Right ventricle myocardium inferior (tissue), 1 donor: ENCODE measurements at regions not wholly inside any gene's neighbourhood (a gene's known extent, or its start where the extent isn't known, plus 50 kb on each side); places are given as distances from the start of the nearest gene placed in this dataset.
A peak's percentile ranks its signal among the peaks of the same experiment; 100 is the strongest.

Experiments
- ATAC-seq: fragments of 200-7000 bp; cut with Tn5 transposase; one replicate; pipeline ENCODE4 v1.9.1; 2020; ENCODE audit warnings: mild to moderate bottlenecking, moderate library complexity
- DNase-seq: peaks from one replicate; pipeline ENCODE4 v3.0.0; 2021; ENCODE audit errors: missing footprints
- intact Hi-C: fragments of 100-400 bp; cut with DNase I; formaldehyde crosslinking; loops from one replicate; pipeline ENCODE4 v1.11.0; 2022
- donor health status: DM: no; HTN: yes; CAD: no; lungs with severe emphysema.

GRCh38 chr5:163964671-163965070 is 459.3 kb downstream of the MAT2B start:
- ATAC-seq = no peak
- intact Hi-C loops = no loop called here
- DNase-seq = no peak

DNA sequence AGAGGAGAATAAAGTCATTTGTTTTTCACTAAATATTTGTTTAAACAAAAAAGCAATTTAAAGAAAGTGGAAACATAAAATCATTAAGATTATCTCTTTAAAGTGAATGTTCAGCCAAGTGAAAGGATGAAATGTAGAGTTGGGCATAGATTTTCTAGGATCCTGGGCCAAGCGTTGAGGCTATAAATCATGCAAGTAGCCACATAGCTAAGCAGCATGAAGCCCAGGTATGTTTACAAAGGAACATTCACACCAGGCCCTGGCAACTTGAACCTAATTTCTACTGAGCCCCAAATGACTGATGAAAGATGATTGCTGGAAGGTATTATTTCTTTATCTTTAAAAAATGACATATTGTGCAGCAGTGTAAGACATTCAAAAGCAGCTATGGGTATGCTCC is 461.8 kb downstream of the MAT2B start:
- DNase-seq (no peak), ATAC-seq (no peak)
- intact Hi-C loops = no loop called here

- DNase-seq = no peak
- intact Hi-C loops = no loop called here
- no peak for ATAC-seq
These were observed 463.2 kb downstream of the MAT2B start for GRCh38 chr5:163968651-163969050.

- intact Hi-C loops = no loop called here
- ATAC-seq (no peak), DNase-seq (no peak)
These were observed 471.3 kb downstream of the MAT2B start for GRCh38 chr5:163976696-163977095.

- DNase-seq = no peak
- ATAC-seq = no peak
- intact Hi-C loops = no loop called here
These were observed 473.5 kb downstream of the MAT2B start for GRCh38 chr5:163978897-163979296.

DNA sequence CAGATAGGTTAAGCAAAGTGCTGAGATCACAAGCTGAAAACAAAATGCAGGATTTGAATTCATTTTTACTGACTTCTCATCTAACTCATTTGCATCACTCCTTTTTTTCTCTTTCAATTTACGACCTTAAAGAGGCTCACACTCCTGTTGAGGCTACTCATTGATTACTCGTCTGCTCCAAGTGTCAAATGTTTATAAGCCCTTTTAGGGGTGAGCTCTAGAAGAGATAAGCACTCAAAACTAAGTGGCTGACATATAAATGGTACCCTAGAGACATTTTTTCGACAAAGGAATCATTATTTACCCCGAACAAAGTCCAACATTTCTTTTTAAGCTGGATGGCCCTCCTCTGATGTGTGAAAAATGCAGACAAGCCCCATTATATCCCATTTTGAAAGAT is 483.1 kb downstream of the MAT2B start:
- intact Hi-C loops = no loop called here
- DNase-seq (no peak), ATAC-seq (no peak)

DNA sequence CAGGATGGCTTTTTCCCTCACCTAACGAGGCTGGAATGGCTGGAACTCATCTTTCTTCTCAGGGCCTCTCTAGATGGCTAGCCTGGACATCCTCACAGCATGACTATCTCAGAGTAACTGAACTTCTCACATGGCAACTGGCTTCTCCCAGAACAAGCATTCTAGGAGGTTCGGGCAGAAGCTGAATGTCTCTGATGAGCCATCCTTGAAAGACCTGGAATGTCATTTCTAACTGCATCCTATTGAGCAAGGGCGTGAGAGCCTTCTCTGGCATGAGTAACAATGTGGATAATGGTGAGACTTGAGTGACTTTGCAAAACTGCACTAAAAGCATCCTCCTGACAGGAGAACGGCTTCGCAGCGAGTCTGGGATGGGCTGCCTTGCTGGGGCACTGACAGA is 487.7 kb downstream of the MAT2B start:
- DNase-seq (peak; percentile 26), ATAC-seq (no peak)
- intact Hi-C loops = no loop called here

DNA sequence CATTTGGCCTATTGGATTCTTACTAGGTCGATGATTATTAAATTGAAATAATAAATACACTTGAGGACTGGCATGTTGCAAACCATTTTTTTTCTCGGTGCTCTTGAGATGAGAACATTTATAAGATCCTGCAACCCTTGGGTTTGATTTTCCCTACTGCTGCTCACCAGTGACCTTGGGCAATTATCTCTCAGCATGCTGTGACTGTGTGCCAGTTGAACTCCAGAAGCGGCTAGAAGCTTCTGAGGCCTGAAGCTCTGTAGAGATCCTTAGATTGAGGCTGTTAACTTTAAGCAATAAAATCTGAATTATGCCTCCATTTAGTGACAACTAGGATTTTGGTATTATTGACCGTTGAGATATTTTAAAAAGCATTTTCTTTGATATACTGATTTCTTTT is 489.8 kb downstream of the MAT2B start:
- DNase-seq = no peak
- intact Hi-C loops = no loop called here
- ATAC-seq = no peak

DNA sequence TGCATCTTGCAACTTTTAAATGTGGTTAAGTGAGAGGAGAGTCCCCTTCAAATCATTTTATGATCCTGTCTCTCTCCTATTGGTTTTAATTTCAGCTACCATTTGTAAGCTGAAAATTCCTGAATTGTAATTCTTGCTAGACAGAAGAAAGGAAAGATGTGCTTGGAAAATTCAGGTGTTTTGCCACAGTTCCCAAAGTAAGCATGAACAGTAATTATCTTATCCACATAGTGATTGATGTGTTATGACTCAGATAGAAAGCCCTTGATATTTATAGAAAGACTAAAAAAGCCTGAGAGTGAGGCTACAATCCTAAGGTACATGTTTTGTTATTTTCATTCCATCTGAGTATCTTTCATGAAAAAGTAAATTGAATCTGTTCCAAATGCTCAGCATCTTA is 492.5 kb downstream of the MAT2B start:
- no peak for ATAC-seq
- no peak for DNase-seq

DNA sequence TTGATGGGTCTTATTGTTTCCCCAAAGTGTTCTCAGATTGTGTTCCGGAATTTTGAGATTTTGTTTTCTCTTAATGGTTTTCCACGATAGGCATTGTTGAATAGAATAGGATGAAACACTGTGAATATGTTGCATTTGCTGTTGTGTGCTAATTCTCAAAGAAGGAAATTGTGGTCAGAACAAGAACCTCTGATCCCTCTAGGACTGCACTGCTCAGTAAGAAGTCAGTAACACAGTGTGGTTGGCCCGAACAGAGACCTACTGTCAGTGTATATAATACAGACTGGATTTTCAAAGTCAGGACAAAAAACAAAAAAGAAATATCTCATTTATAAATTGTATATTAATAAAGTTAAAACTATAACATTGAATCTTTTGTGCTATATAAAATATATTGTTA is 494.8 kb downstream of the MAT2B start:
- DNase-seq = no peak
- intact Hi-C loops = no loop called here

More for the DNA sequence above, 492.5 kb downstream of the MAT2B start:
- intact Hi-C loops = no loop called here

DNA sequence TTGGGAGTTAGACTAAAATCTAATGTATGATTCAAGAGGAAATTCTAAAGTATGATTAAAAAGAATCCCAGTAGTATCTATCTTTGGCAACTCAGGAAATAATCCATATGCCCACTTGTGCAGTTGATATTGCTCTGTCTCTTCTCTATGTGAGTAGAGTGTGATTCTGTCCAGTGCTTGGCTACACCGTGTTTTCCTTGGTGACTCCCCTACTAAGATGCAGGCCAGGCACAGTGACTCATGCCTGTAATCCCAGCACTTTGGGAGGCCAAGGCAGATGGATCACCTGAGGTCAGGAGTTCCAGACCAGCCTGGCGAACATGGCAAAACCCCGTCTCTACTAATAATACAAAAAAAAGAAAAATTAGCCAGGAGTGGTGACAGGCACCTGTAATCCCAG is 495.4 kb downstream of the MAT2B start:
- intact Hi-C loops = no loop called here
- DNase-seq = peak; percentile 22
- no peak for ATAC-seq

More for the DNA sequence above, 494.8 kb downstream of the MAT2B start:
- no peak for ATAC-seq

DNA sequence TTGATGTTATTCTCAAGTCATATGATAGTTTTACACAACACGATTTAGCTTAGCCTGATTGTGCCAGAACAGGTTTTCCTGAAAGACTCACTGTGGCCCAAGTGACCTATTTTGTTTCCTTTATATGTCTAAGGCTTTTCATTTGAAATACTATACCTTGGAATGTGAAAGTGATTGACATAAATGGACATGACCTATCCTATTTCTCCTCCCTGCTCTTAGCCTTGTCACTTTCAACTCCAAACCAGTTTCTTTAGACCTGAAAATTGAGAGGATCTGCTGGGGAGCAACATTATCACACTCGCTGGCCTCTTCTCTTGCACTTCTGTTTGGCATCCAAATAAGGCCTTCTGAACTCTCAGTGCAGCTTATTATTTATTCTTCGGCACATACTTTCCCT is 496.8 kb downstream of the MAT2B start:
- intact Hi-C loops = no loop called here
- DNase-seq = no peak
- no peak for ATAC-seq

- DNase-seq (no peak), ATAC-seq (no peak)
- intact Hi-C loops = no loop called here
These were observed 497.2 kb downstream of the MAT2B start for GRCh38 chr5:164002628-164003027.

DNA sequence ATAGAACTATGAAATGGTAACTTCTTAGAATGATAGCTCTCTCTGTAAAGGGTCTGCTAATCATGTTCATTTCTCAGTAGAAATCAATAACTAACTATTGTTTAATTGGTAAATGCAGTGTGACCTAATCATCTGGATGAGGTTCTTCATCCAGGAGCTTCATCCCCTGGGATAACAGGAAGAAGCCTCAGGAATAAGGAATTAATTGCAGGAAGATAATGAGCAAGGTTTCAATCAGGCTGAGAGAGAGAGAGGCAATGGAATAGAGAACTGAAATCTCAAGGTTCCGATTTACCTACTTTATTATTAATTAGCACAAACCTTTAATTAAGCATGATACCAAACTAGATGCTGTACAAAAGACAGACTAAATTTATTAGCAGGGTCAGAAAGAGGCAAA is 499.7 kb downstream of the MAT2B start:
- intact Hi-C loops = no loop called here
- DNase-seq = no peak
- no peak for ATAC-seq

GRCh38 chr5:164007064-164007463 is 501.6 kb downstream of the MAT2B start:
- intact Hi-C loops = no loop called here
- DNase-seq (no peak), ATAC-seq (no peak)

DNA sequence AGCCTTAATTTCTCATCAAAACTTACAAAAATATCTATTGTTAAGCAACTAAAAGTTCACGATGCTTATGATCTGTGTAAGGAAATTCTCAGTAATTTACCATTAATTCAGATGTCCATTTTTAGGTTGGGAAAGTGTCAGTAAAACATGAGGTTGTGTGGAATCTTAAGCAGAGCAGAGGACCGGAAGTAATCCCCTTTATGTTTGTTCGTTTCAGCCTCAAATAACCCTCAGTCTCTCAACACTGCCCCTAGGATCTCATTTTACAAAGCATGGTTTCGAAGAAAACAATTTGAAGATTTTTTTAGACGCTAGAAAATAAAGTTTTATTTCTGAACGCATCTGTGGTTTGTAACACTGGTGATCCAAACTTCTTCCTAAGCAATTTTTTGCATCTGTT is 504.2 kb downstream of the MAT2B start:
- ATAC-seq (no peak), DNase-seq (no peak)
- intact Hi-C loops = loop anchor here (5.0 to 10.0 kb wide), 2 partner anchors 447 to 1195 kb away; no protein-coding TSS in a partner anchor

DNA sequence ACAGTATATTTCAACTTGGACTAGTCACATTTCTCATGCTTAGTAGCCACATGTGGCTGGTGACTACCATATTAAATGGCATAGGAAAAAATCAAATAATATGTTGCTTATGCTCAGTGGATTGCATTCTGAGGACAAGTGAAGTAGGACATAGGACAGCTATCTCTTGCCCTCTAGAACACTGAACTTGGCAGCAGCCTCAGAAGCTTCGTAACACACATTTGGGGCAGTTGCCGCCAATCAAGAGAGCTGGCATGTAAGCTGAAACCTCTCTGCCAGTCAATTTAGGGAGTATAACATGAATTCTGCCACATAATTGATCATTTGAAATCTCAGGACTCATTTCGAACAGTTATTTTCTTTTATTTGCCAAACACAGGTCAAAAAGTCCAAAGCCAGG is 505.5 kb downstream of the MAT2B start:
- DNase-seq = peak; percentile 30
- no peak for ATAC-seq
- intact Hi-C loops = loop anchor here (5.0 to 10.0 kb wide), 2 partner anchors 449 to 1194 kb away; no protein-coding TSS in a partner anchor

- intact Hi-C loops = loop anchor here (2.0 to 10.0 kb wide), 4 partner anchors 450 to 1192 kb away; no protein-coding TSS in a partner anchor
- no peak for DNase-seq
- no peak for ATAC-seq
These were observed 507.0 kb downstream of the MAT2B start for GRCh38 chr5:164012371-164012770.

DNA sequence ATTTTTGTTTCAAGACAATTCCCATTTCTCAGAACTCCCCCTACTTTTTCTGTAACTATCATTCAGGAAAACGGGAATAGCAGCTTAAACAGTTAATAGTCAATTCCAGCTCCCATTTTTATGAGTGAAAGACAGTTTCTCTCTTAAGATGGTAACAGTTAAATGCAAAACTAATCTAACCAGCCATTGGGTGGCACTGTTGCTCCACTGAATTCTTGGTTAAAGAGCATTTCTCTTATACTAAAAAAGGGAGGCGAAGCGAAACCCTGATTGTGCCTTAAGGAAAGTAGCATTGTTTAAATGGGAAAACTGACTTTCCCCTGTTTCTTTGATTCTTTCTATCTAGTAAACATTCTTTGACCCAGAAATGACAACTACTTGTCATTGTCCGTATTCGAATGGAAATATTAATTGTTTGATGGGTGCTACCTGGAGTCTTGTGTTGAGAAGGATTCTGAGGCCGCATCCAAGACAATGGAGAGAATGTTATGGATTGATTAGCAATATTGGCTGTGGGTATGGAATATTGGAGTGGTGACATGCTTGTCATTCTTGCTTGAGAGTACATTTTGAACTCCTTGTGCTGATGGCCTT is 507.8 kb downstream of the MAT2B start:
- DNase-seq (no peak), ATAC-seq (no peak)
- intact Hi-C loops = loop anchor here (2.0 to 10.0 kb wide), 4 partner anchors 451 to 1192 kb away; no protein-coding TSS in a partner anchor

DNA sequence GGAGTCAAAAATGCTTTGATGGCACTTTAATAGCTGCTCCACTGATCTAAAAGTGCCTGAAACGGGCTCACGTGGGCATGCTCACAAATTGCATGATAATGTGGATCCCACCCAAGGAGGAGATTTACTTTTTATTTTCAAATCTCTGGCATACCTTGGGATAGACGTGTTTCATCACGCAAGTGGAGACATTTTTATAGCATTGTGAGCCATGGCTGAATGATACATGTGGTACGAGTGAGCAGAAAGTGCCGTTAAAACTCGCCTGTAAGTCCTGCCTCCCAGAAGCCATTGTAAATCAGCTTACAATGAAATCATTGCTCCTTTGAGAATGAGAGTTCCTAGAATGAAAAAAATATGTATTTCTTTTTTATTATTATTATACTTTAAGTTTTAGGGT is 514.7 kb downstream of the MAT2B start:
- intact Hi-C loops = no loop called here
- ATAC-seq (no peak), DNase-seq (no peak)

DNA sequence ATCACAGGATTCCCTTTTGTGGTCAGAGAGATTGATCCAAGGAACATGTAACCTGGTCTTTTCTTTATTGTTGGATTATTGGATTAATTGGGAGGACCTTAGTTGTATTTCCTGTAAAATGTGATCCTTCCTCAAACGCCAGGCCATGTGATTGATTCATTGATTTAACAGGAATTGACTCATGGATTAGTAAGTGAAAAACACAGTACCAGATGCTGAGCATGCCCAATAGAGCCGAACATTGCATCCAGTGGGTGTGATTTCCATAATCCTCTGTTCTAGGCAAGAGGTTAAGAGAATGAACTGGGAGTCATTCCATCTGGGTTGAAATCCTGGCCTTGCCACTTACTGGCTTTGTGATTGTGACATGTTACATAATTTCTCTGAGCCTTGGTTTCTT is 522.3 kb downstream of the MAT2B start:
- intact Hi-C loops = no loop called here
- DNase-seq (no peak), ATAC-seq (no peak)
